ENCODE measurements at regions not wholly inside any gene's neighbourhood (a gene's known extent, or its start where the extent isn't known, plus 50 kb on each side); places are given as distances from the start of the nearest gene placed in this dataset.

DNA sequence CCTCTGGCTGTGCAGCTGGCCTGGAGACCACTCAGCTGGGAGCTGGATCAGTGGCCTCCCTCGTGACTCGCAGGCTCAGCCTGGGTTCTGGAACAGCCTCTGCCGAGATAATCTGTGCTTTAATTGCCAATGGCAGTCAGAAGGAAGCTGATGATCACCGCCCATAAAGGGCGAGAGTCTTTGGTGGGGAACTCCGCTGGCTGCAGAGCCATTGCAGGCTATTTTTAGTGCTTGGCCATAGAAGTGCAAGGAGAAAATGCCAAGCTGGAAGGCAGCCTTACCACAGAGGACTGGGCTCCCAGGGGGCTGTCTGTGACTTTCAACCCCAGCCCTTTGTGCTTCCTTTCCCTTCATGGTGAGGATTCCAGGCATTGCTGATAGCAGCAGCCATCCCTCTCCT is 62.2 kb upstream of the TENM4 start:
- TF ChIP-seq, protein P1, sequence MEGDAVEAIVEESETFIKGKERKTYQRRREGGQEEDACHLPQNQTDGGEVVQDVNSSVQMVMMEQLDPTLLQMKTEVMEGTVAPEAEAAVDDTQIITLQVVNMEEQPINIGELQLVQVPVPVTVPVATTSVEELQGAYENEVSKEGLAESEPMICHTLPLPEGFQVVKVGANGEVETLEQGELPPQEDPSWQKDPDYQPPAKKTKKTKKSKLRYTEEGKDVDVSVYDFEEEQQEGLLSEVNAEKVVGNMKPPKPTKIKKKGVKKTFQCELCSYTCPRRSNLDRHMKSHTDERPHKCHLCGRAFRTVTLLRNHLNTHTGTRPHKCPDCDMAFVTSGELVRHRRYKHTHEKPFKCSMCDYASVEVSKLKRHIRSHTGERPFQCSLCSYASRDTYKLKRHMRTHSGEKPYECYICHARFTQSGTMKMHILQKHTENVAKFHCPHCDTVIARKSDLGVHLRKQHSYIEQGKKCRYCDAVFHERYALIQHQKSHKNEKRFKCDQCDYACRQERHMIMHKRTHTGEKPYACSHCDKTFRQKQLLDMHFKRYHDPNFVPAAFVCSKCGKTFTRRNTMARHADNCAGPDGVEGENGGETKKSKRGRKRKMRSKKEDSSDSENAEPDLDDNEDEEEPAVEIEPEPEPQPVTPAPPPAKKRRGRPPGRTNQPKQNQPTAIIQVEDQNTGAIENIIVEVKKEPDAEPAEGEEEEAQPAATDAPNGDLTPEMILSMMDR (IDR thresholded peaks at IDR 0.05; ENCODE audit: low read length) = no peak
- no peak for TF ChIP-seq EZH2 (IDR thresholded peaks at IDR 0.05; ENCODE audit: borderline replicate concordance, low read length)

Measured in OCI-LY1 (cell line).